Putamen (tissue), 1 donor: ENCODE measurements at regions not wholly inside any gene's neighbourhood (a gene's known extent, or its start where the extent isn't known, plus 50 kb on each side); places are given as distances from the start of the nearest gene placed in this dataset.

Source experiments
- DNase-seq: peaks from one replicate; pipeline ENCODE4 v3.0.0-alpha.2; 2016; ENCODE audit warnings: low spot score

DNA sequence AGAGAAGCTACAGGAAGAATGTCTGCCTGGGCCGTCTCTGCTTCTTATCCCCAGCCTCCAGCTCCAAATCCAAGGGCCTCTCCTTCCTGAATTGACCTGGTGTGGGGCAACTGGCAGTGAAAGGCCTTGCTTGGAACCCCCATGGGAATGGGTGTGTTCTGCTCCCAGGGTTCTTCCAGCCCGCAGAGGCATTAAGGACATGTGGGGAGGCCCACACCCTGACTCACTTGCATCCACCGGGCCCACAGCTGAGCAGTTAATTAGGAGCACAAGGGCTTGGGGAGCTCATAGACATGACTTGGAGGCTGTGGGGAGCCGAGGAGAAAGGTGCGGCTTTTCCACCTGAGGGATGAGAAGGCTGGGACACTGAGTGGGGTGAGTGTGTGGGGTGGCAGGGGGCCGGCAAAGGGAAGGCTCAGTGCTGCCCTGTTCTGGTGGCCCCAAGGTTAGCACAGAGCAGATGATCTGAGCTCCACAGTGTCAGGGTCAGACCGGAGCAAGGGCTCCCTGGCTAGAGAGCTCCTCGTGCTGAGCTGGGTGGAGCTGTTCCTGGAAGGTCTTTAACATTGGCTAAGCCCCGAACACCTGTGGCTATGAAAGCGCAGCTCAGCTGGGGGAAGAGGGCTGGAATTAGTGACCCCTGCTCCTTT, 64.5 kb upstream of the NECTIN1 start:
- DNase-seq = no peak

DNA sequence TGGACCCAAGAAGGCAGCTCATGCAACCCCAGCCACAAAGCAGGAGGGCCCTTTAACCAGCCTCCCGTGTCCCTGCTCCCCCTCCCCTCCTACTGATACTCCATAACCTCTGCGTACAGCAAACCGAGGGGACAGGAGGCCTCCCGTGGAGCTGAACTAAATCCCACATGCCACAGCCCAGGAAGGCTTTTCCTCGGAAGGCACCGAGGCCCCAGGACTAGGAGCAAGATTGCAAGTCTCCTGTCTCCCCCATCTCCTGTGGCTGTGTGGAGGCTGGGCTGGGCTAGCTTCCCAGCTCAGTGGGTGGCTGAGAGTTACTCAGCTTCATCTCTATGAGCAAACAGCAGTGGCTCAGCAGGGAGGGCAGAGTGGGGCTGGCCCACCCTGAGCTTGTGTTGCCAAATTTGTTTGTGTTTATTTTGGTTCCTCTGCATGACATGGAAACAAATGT, 62.7 kb upstream of the NECTIN1 start:
- peak; percentile 48 for DNase-seq

GRCh38 chr11:119791047-119791446, 62.0 kb upstream of the NECTIN1 start:
- no peak for DNase-seq

GRCh38 chr11:119790476-119790875, 61.5 kb upstream of the NECTIN1 start:
- DNase-seq = no peak

DNA sequence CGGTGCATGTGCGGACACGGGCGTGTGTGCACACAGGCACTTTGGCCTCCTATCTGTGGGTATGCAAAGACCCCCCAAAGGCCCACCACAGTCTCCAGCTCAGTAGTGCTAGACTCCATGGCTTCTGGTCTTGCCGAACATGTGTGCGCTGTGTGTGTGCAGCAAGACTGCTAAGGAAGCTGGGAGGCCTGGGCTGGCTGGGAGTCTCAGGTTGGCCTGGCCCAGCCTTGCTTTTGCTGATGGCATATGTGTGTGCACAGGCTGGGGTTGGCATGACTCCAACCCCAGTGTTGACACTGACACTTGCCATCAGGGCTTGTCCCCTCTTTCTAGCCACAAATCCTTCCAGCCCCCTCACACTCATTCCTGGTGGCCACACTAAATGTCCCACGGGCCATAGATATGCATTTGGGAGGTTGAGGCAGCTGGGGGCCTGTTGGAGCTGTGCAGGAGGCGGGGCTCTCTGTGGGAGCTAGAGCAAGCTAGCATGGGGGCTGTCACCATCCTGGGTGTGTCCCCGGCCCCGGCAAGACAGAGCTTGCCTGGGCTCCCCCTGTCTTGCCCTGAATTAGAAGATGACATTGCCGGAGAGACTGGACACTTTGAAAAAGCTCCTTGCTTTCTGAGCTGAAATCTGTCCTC, 60.9 kb upstream of the NECTIN1 start:
- no peak for DNase-seq

DNA sequence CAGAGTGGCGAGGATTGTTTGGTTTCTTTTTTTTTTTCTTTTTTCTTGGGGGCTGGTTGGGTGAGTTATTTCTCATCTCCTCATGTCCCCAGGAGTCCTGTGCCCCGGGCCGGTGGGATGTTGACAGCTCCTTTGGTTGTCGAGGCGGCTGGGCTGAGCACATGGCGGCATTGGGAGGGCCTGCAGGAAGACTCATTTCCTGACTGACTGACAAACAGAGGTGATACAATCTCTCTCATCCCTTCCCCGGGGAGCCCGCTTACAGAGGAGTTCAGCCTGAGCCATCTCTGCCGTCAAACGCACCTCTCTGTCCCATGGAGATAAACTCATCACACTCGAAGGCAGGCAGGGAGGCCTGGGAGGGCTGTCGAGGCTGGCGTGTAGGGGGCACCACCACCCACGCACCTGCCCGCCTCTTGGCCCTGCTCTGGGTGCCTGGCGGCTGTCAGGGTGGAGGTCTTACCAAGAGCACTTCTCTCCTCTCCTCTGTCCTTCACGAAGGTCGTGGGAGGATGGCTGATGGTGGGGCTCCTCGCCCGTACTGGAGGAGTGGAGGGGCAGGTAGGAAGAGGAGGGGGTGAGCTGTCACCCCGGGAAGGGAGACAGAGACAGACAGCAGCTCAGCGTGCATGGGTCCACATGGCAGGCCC, 60.0 kb upstream of the NECTIN1 start:
- no peak for DNase-seq

DNA sequence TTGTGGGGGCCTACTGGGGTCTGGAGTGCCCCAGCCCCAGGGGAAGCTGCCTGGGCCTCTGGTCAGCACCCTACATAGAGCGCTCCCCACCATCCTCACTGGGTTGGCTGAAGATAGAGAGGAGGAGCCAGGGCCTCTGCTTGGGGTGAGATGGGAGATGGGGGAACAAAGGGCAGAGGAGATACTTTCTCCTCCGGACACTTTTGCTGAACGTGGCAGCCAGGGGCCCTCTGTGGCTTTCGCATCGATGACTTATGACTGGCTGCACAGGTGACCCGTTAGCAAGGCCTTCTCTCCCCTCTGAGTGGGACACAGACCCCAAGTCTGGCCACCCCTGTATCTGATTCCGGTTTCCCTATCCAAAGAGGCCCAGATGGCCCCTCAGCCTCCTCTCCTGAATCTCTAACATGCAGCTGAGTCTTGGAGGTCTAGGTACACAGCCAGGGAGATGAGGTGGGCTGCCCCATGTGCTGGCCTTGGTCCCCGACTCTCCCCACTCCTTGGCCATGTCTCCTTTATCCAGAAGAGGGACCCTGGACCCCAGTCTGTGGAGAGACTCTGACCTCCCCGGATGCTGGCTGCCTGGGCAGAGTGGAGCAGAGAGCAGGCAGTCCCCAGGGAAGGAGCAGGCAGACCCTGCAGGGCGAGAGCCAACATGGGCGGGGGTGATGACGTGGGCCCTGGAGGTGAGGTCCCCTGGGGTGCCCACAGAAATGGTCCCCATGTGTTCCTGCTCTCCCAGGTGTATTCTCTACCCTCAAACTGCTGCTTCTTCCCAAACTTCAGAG, 59.3 kb upstream of the NECTIN1 start:
- no peak for DNase-seq

DNA sequence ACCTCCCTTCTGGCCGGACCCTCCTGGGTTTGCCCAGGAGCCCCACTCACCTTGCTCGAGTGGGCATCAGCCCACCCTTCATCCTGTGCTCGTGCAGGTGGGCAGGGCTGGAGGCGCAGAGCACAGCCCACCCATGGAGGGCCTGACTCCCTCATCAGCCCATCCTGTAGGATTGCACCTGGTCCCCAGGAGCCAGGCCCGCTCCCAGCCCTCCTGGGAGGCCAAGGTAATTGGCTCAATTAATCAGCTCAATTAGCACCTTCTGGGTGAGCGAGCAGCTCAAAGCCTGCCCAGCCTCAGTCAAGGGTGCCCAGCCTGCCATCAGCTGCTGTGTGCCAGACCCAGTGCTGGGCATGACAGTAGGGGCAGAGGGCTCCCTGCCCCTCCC, 58.1 kb upstream of the NECTIN1 start:
- no peak for DNase-seq

- no peak for DNase-seq
Observed at GRCh38 chr11:119786431-119787073, 57.6 kb upstream of the NECTIN1 start.

DNA sequence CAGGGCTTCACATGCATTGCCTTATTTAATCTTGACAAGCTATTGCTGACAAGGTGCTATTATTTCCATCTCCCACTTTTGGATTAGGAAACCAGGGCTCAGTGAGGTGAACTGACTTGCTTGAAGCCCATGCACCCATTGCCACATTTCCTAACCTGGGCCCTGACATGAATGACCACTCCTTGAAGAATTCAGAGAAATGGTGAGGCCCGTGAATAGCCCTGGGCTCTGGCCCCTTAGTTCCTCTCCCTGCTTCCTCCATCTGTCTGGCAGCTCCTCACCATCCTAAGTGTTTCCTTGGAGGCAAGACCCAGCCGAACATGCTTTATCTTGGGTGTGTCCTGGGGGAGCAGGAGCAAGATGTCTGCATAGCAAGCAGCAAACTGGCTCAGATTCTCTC, 56.1 kb upstream of the NECTIN1 start:
- peak; percentile 27 for DNase-seq

DNA sequence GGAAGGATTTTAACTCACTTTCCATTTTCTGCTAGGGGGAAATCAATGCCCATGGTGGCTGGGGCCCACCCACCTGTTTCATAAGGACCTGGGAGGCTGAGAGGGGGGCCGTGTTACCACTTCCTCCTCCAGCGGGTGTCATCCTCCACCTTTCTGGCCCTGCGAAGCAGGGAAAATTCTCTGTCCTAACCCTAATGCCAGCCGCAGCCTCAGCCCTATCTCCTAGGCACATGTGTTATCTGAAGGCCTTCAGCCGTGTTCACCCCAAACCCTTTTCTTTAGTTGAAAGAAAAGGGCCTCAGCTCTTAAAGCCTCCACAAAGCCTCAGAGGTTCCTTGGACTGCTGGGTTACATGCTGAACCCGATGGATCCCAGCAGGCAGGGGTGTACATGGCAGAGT, 55.4 kb upstream of the NECTIN1 start:
- no peak for DNase-seq

DNA sequence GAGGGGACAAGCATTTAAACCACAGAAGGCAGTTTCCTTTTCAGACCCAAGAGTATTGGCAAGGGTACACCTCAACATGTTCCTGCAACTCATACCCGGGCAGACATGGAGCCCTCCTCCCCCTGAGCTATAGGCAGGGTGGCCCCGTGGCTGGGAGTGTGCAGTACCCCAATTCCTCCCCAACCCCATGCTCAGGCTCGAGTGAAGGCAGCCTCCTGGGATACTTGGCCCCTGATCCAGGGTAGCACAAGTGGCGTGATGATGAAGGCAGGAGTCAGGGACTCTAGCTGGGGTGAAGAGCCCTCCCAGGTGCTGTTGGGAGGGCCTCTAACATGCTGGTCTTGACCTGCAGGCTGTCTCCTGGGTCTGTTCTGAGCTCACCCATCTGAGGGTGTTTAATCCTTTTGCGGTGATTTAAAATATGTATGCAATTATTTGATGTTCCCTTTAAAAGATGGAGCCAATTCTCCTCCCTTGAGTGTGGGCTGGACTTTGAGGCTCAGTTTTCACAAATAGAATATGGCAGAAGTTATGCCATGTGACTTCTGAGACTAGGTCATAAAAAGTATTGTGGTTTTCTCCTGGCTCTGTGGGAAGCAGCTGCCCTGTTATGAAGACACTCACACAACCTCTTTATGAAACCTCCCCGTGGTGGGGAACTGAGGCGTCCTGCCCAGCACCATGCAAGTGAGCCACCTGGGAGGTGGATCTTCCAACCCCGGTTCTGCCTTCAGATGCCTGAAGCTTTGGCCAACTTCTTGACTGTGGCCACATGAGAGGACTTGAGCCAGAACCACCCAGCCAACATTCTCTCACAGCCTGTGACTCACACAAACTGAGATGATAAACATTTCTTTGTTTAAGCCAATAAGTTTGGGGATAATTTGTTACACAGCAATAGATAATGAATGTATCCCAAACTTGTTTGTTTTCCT, 54.7 kb upstream of the NECTIN1 start:
- no peak for DNase-seq

DNA sequence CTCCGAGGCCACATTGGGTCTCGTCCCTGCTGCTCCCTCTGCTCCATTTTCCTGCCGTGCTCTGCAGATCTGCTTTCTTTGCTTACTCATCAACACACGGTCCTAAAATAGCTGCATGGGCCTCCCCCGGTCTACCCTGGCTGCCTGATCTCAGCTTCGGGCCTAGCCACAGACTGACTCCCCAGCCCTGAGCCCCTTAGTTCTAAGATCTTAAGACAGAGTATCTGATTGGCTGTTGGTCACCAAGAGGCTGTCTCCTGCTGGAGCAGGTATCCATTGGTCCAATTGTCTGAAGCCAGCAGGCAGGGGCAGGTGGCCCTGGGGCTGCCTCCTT, 53.7 kb upstream of the NECTIN1 start:
- no peak for DNase-seq

DNA sequence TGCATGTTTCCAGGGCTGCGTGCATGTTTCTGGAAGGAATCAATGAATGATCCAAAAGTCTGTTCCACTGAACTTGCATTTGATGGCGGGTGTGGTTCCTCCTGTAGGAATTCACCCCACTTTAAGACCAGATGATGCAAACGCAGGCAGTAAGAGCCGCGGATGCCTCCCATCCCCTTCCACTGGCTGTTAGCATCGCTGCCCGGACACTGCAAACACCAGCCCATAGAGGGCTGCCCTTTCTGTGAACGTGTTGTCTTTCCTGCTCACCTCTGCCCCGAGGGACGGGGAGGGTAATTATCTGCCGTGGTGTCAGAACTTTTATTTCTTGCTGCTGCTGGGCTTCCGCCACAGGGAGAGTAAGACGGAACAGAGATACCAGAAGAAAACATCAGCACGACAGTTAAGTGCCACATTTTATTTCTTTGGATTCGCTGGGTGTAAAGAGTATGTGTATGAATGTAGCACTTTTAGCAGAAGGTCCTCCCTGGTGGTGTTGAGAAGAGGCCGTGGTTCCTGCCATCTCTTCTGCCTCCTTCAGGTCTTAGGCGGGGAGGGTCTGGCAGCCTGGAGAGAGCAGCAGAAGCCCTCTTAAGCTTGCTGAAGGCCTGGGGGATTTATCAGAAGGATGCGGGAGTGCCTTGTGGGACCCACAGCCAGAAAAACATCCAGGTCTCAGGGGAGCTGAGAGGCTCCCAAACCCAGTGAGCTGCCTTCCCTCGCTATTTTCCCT, 53.2 kb upstream of the NECTIN1 start:
- DNase-seq = no peak

DNA sequence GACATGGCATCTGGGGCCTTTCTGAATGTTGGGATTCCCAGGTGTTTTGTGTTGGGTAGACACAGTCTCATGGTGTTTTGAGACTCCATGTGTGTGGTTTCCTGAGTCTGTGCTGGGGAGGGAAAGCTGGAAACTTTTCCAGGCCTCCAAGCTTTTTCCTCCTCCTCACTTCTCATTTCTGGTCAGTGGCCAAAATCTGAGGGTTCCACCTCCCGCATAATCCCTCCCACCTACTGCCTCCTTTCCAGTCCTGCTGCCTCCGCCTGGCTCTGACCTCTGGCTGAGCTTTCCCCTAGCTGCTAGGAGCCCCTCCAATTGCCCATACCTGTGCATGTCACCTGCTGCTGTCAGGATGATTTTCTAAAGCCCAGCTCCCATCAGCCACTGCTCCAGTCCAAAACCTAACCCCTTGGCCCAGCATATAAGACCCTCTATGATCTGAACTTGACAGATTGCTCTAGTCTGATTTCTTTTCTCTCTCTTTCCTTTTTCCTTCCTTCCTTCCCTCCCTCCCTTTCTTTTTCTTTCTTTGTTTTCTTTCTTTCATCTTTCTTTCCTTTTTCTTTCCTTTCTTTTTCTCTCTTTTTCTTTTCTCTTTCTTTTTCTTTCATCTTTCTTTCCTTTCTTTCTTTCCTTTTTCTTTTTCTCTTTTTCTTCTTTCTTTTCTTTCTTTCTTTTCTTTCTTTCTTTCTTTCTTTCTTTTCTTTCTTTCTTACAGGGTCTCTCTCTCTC, 51.4 kb upstream of the NECTIN1 start:
- no peak for DNase-seq

DNA sequence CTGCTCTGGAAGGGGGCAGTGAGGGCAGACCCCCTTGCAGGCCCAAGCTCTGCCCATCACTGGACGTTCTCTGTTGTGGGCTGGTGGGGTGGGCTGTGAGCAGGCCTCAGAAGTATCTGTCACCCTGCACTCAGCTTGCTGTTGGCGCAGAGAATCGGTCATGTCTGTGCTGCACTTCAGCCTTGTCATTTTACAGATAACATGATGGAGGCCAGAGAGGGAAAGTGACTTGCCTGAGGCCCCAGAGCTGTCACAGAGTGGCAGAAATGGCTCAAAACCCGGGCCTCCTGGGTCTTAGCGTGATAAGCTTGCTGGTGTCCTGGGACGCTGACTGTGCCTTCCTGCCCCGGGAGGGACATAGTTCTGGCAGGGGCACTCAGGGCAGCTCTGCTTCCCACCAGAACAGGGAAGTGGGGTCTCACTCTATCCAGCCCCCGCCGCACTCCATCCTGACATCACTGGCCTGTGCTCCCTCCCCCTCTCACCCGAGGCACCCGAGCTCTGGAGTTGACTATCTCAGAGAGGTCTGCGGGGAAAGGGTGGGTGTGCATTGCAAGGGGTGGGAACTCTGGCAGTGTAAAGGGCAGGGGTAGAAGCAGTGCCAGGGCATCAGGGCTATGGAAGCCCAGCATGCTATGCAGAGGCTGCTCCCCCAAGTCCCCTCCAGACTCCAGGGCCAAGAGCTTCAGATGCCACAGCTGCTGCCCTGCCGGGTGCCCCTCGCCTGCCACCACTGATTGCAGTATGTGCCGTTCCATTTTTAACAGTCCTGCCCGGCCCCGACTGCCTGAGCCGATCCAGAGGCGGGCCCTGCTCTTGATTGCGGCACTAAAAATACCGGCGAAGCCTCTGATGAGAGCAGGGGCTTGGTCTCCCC, 50.4 kb upstream of the NECTIN1 start:
- no peak for DNase-seq
